CD4-positive, alpha-beta memory T cell (primary cell): ENCODE measurements at regions not wholly inside any gene's neighbourhood (a gene's known extent, or its start where the extent isn't known, plus 50 kb on each side); places are given as distances from the start of the nearest gene placed in this dataset.

ENCODE experiments used
- CTCF ChIA-PET: fragments of 350-600 bp; sonication (Branson Sonifier 250); formaldehyde crosslinking; loops from one replicate; lab custom pipeline; 2021; ENCODE audit warnings: inconsistent platforms; ENCODE audit not compliant: partially characterized antibody; lab: Charles Lee
- POLR2A ChIA-PET: fragments of 350-600 bp; sonication (Branson Sonifier 250); formaldehyde crosslinking; loops from one replicate; lab custom pipeline; 2021; ENCODE audit not compliant: partially characterized antibody; lab: Charles Lee
- DNase-seq, 5 donors: peaks; one replicate each; pipeline versions ENCODE4 v3.0.0 to v3.0.0-alpha.2; 2020 to 2022; ENCODE audit warnings: mixed read lengths in 1 of 5
- H3K27ac ChIP-seq: one replicate; pipeline ENCODE4 v1.7.0; 2013; ENCODE audit warnings: low read depth, low read length
- H3K27me3 ChIP-seq: 2 replicates; pipeline ENCODE4 v1.7.0; 2013; ENCODE audit warnings: mild to moderate bottlenecking, low read length, moderate library complexity; ENCODE audit not compliant: insufficient read depth
- H3K36me3 ChIP-seq: 2 replicates; pipeline ENCODE4 v1.7.0; 2013; ENCODE audit warnings: mild to moderate bottlenecking, low read length, moderate library complexity; ENCODE audit not compliant: insufficient read depth
- H3K4me1 ChIP-seq: 2 replicates; pipeline ENCODE4 v1.7.0; 2013; ENCODE audit warnings: mild to moderate bottlenecking, low read length, moderate library complexity; ENCODE audit not compliant: insufficient read depth
- H3K4me3 ChIP-seq, 2 donors: one replicate each; pipeline ENCODE4 v1.7.0; 2013; ENCODE audit warnings: low read length in 2 of 2, mild to moderate bottlenecking in 1 of 2
- H3K9me3 ChIP-seq, 2 donors: one replicate each; pipeline ENCODE4 v1.7.0; 2013; ENCODE audit warnings: low read length in 2 of 2, control low read depth in 1 of 2; ENCODE audit not compliant: control insufficient read depth in 1 of 2
- H3K27ac Mint-ChIP-seq, 7 donors: one replicate each; pipeline ENCODE4 v1.8.0; 2020 to 2021; ENCODE audit warnings: mixed read lengths in 7 of 7, mild to moderate bottlenecking in 6 of 7, inconsistent platforms in 3 of 7, moderate library complexity in 3 of 7
- H3K27me3 Mint-ChIP-seq, 2 donors: one replicate each; pipeline ENCODE4 v1.8.0; 2020 to 2021; ENCODE audit warnings: mixed read lengths in 2 of 2
- H3K36me3 Mint-ChIP-seq, 2 donors: one replicate each; pipeline ENCODE4 v1.8.0; 2020 to 2021; ENCODE audit warnings: mixed read lengths in 2 of 2, inconsistent platforms in 1 of 2, mild to moderate bottlenecking in 1 of 2
- H3K4me1 Mint-ChIP-seq, 4 donors: one replicate each; pipeline ENCODE4 v1.8.0; 2020 to 2021; ENCODE audit warnings: mixed read lengths in 4 of 4, mild to moderate bottlenecking in 1 of 4
- H3K4me3 Mint-ChIP-seq, 8 donors: one replicate each; pipeline ENCODE4 v1.8.0; 2020 to 2021; ENCODE audit warnings: mixed read lengths in 8 of 8, mild to moderate bottlenecking in 7 of 8, moderate library complexity in 6 of 8, inconsistent platforms in 3 of 8
- H3K9me3 Mint-ChIP-seq, 8 donors: one replicate each; pipeline ENCODE4 v1.8.0; 2020 to 2021; ENCODE audit warnings: mixed read lengths in 8 of 8, mild to moderate bottlenecking in 5 of 8, inconsistent platforms in 3 of 8, moderate library complexity in 1 of 8
- intact Hi-C: fragments of 100-400 bp; cut with micrococcal nuclease; formaldehyde crosslinking; loops from one replicate; pipeline ENCODE4 v1.15.1; 2023

GRCh38 chr9:86718388-86719049, 228.8 kb downstream of the GAS1 start:
- Histone ChIP-seq H3K36me3 (no peaks in the 10 kb centered on the region), H3K4me3 (no peak overlapping the region), H3K4me1 (no peaks in the 10 kb centered on the region), H3K27ac (no peak overlapping the region), H3K9me3 (no peaks in the 10 kb centered on the region), H3K27me3 (no peaks in the 10 kb centered on the region)
- intact Hi-C loops, result no loop called here
- ChIA-PET CTCF (no interaction called here), POLR2A (no interaction called here)
- H3K4me3 Mint-ChIP-seq, result no peak overlapping the region
- H3K36me3 Mint-ChIP-seq, result no peaks in the 10 kb centered on the region
- DNase-seq, result no peak
- peaks cover 0 to 4% of the 10 kb centered on the region in 2 donors for H3K27me3 Mint-ChIP-seq
- no peaks in the 10 kb centered on the region for H3K4me1 Mint-ChIP-seq
- no peak overlapping the region for H3K27ac Mint-ChIP-seq
- H3K9me3 Mint-ChIP-seq, result peaks cover 0 to 3% (median 0%) of the 10 kb centered on the region in 8 donors

- H3K4me1 ChIP-seq, result no peaks in the 10 kb centered on the region
- intact Hi-C loops, result no loop called here
- Mint-ChIP-seq H3K4me3 (no peak overlapping the region), H3K36me3 (no peaks in the 10 kb centered on the region), H3K9me3 (peaks cover 0 to 3% (median 0%) of the 10 kb centered on the region in 8 donors), H3K4me1 (no peaks in the 10 kb centered on the region), H3K27ac (no peak overlapping the region), H3K27me3 (peaks cover 0 to 4% of the 10 kb centered on the region in 2 donors)
- no peaks in the 10 kb centered on the region for H3K27me3 ChIP-seq
- H3K9me3 ChIP-seq, result no peaks in the 10 kb centered on the region
- CTCF ChIA-PET, result no interaction called here
- H3K36me3 ChIP-seq, result no peaks in the 10 kb centered on the region
- no peak for DNase-seq
- POLR2A ChIA-PET, result no interaction called here
- H3K4me3 ChIP-seq, result no peak overlapping the region
- no peak overlapping the region for H3K27ac ChIP-seq
Observed at GRCh38 chr9:86716326-86716922, 230.9 kb downstream of the GAS1 start.

DNA sequence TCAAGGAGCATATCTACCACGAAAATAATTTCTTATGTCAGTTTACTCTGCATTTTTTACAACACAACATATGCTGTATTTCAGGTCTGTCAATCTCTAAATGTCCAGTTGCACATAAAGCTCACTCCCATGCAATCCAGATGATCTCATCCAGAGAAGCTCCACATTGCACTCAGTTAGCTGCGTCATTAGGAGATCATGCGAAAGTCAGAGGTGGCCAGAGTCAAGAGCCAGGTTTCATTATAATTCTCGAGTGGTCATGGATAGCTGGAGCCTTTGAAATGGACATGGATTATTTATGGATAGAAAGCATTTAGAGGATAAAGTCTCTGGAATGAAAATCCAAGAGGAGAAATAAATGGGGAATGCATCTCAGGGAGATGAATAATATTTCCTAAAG, 232.3 kb downstream of the GAS1 start:
- no peak overlapping the region for H3K4me3 ChIP-seq
- no peaks in the 10 kb centered on the region for H3K4me1 ChIP-seq
- Mint-ChIP-seq H3K36me3 (no peaks in the 10 kb centered on the region), H3K27ac (no peak overlapping the region), H3K4me3 (no peak overlapping the region), H3K27me3 (peaks cover 0 to 4% of the 10 kb centered on the region in 2 donors), H3K9me3 (peaks cover 0 to 3% (median 0%) of the 10 kb centered on the region in 8 donors), H3K4me1 (no peaks in the 10 kb centered on the region)
- H3K27me3 ChIP-seq, result no peaks in the 10 kb centered on the region
- no peaks in the 10 kb centered on the region for H3K36me3 ChIP-seq
- H3K27ac ChIP-seq, result no peak overlapping the region
- POLR2A ChIA-PET, result no interaction called here
- intact Hi-C loops, result no loop called here
- DNase-seq, result no peak
- no peaks in the 10 kb centered on the region for H3K9me3 ChIP-seq
- CTCF ChIA-PET, result no interaction called here

DNA sequence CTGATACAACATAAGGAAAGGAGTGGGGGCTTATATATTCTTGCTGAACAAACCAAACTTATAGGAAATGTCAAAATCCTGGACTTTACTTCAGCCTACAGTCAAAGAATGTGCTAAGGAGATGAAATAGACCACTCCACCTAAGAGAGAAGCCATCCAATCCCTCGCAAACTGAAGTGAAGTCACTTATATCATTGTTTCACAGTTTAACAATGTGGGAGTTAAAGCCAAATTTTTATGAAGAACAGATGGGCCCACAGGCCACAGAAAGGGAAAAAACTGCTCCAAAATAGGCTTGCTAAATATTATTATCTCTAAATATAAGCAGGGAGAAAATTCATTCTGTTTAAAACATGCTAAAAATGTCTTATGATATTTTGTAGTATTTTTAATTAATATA, 233.3 kb downstream of the GAS1 start:
- Mint-ChIP-seq H3K27ac (no peak overlapping the region), H3K27me3 (peaks cover 0 to 3% of the 10 kb centered on the region in 2 donors)

DNA sequence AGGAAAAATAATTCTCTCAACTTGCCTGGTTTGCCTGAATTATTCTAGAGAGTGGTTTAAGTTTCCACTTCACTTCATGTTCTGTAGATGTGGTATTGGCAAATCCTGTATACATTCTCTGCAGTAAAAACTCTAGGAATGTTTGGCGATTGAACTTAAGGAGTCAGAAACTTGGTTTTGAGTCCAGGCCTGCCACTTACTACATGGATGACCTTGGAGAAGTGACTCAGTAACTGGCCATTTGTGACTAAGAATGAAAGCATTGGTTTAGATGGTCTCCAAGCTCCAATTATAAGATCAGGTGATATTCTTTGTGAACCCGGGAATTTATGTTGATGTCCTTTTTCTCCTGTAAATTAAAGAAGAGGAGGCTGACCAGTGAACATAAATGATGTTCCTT, 233.8 kb downstream of the GAS1 start:
- no peaks in the 10 kb centered on the region for H3K36me3 Mint-ChIP-seq
- H3K27ac Mint-ChIP-seq, result no peak overlapping the region
- Histone ChIP-seq H3K27ac (no peak overlapping the region), H3K27me3 (no peaks in the 10 kb centered on the region), H3K4me1 (no peaks in the 10 kb centered on the region), H3K36me3 (no peaks in the 10 kb centered on the region), H3K9me3 (no peaks in the 10 kb centered on the region), H3K4me3 (no peak overlapping the region)
- no peaks in the 10 kb centered on the region for H3K4me1 Mint-ChIP-seq
- no peak for DNase-seq
- peaks cover 0 to 3% of the 10 kb centered on the region in 2 donors for H3K27me3 Mint-ChIP-seq
- ChIA-PET CTCF (no interaction called here), POLR2A (no interaction called here)
- intact Hi-C loops, result no loop called here
- H3K4me3 Mint-ChIP-seq, result no peak overlapping the region
- H3K9me3 Mint-ChIP-seq, result peaks cover 0 to 3% (median 0%) of the 10 kb centered on the region in 8 donors

More for the DNA sequence above, 233.3 kb downstream of the GAS1 start:
- H3K4me3 ChIP-seq, result no peak overlapping the region
- ChIA-PET POLR2A (no interaction called here), CTCF (no interaction called here)
- H3K36me3 ChIP-seq, result no peaks in the 10 kb centered on the region
- H3K27me3 ChIP-seq, result no peaks in the 10 kb centered on the region
- H3K4me1 ChIP-seq, result no peaks in the 10 kb centered on the region
- H3K4me3 Mint-ChIP-seq, result no peak overlapping the region
- intact Hi-C loops, result no loop called here
- no peak overlapping the region for H3K27ac ChIP-seq
- H3K36me3 Mint-ChIP-seq, result no peaks in the 10 kb centered on the region
- DNase-seq, result no peak
- H3K9me3 Mint-ChIP-seq, result peaks cover 0 to 3% (median 0%) of the 10 kb centered on the region in 8 donors
- H3K4me1 Mint-ChIP-seq, result no peaks in the 10 kb centered on the region
- no peaks in the 10 kb centered on the region for H3K9me3 ChIP-seq

DNA sequence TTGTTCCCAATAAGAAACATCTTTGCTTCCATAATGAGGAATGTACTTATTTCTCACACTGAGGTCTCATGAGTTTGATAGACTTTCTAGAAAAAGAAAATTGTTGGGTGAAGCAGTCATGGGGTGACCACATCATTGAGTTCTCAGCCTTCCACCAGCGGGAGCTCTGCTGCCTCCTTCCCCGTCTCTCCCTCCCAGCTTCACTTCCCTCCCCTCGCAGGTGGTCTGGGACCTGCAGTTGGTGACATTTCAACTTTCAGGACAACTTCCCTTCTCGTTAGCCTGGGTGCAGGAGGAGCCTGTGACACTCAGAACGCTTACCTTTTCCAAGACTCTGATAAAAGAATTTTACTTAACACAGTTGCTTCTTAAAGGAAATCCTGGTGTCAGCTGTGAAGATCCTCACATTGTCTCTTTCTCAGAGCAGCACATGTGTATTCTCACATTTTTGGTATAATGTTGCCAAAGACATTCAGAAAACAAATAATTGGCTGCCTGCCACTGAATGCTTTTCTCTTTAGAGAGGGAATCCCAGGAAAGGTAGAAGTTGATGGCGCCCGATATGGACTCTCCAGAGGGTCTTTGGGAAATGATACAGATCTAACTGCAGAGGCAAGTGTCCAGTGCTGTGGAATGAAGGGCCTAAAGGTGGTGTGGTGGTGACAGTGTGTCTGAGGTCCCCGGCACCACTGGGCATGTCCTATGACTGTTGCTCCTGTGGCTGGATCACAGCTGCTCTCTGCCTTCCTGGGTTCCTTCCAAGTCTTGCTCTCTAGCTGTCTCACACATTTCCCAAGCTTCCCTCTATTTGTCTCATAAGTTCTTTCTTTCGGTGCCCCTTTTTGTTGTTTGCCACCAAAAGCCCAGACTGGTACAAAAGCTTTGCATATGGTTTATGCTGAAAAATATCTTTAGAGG, 238.1 kb downstream of the GAS1 start:
- no peak for DNase-seq
- H3K4me3 ChIP-seq, result no peak overlapping the region
- H3K4me3 Mint-ChIP-seq, result no peak overlapping the region
- H3K4me1 ChIP-seq, result no peaks in the 10 kb centered on the region
- ChIA-PET POLR2A (no interaction called here), CTCF (no interaction called here)
- H3K4me1 Mint-ChIP-seq, result no peaks in the 10 kb centered on the region
- no peaks in the 10 kb centered on the region for H3K27me3 ChIP-seq
- H3K27ac Mint-ChIP-seq, result no peak overlapping the region
- H3K27me3 Mint-ChIP-seq, result peaks cover 0 to 2% of the 10 kb centered on the region in 2 donors
- no peaks in the 10 kb centered on the region for H3K36me3 ChIP-seq
- H3K27ac ChIP-seq, result no peak overlapping the region
- H3K9me3 Mint-ChIP-seq, result peaks cover 0 to 3% (median 0%) of the 10 kb centered on the region in 8 donors
- H3K36me3 Mint-ChIP-seq, result no peaks in the 10 kb centered on the region
- intact Hi-C loops, result no loop called here
- no peaks in the 10 kb centered on the region for H3K9me3 ChIP-seq

GRCh38 chr9:86707932-86708510, 239.3 kb downstream of the GAS1 start:
- Mint-ChIP-seq H3K9me3 (peaks cover 0 to 3% (median 0%) of the 10 kb centered on the region in 8 donors), H3K4me3 (no peak overlapping the region), H3K27me3 (peaks cover 0 to 2% of the 10 kb centered on the region in 2 donors), H3K4me1 (no peaks in the 10 kb centered on the region), H3K36me3 (no peaks in the 10 kb centered on the region), H3K27ac (no peak overlapping the region)
- no peaks in the 10 kb centered on the region for H3K36me3 ChIP-seq
- no peaks in the 10 kb centered on the region for H3K4me1 ChIP-seq
- no peak overlapping the region for H3K27ac ChIP-seq
- intact Hi-C loops, result no loop called here
- CTCF ChIA-PET, result no interaction called here
- POLR2A ChIA-PET, result no interaction called here
- no peaks in the 10 kb centered on the region for H3K27me3 ChIP-seq
- DNase-seq, result no peak
- H3K4me3 ChIP-seq, result no peak overlapping the region
- H3K9me3 ChIP-seq, result no peaks in the 10 kb centered on the region
